G401 (cell line): ENCODE measurements at regions not wholly inside any gene's neighbourhood (a gene's known extent, or its start where the extent isn't known, plus 50 kb on each side); places are given as distances from the start of the nearest gene placed in this dataset.
A peak's percentile ranks its signal among the peaks of the same experiment; 100 is the strongest.
"Not testable (repeated sequence)": the region's sequence is repeated elsewhere in the genome, so short reads cannot be mapped to it uniquely, and the experiment has no call there.

Experiments used
- DNase-seq: peaks from one replicate; pipeline ENCODE4 v3.0.0-alpha.2; 2015; ENCODE audit warnings: low spot score
- in situ Hi-C: cut with HindIII; loops from 2 replicates; pipeline ENCODE4 v1.10.0; 2016; ENCODE audit warnings: low sequenced_read_pairs, mixed read lengths

GRCh38 chr21:34266351-34266750 lies 97.5 kb upstream of the KCNE2 start:
- DNase-seq, result no peak
- in situ Hi-C loops, result no loop called here

- no peak for DNase-seq
- in situ Hi-C loops, result no loop called here
These were observed 95.3 kb upstream of the KCNE2 start for GRCh38 chr21:34268493-34268892.

- in situ Hi-C loops, result no loop called here
- no peak for DNase-seq
These were observed 93.4 kb upstream of the KCNE2 start for GRCh38 chr21:34270411-34270810.

- in situ Hi-C loops, result no loop called here
- DNase-seq, result no peak
These were observed 92.5 kb upstream of the KCNE2 start for GRCh38 chr21:34271189-34271851.

- DNase-seq, result no peak
- in situ Hi-C loops, result no loop called here
These were observed 91.5 kb upstream of the KCNE2 start for GRCh38 chr21:34272321-34272720.

DNA sequence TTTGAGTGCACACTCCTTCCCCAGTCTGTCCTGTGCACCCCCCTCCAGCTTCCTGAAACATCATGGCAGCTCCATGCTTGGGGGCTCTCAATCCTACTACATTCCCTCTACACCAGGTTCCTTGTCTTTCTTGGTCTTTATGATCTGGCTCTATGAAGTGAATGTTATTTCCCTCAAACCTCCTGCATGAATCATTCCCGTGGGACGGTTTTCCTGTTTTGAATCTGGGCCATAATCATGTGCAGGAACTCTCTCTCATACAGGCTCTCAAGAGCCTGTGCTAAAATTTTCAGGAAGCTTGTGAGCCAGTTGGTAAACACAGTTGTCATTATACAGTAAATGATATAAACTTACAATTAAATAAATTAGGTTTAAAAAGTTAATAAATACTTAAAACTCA lies 89.8 kb upstream of the KCNE2 start:
- in situ Hi-C loops, result no loop called here

GRCh38 chr21:34276711-34277425 lies 86.9 kb upstream of the KCNE2 start:
- DNase-seq, result no peak
- in situ Hi-C loops, result no loop called here

More for the DNA sequence above, 89.8 kb upstream of the KCNE2 start:
- DNase-seq, result no peak

- DNase-seq, result no peak
These were observed 85.4 kb upstream of the KCNE2 start for GRCh38 chr21:34278451-34278850.

DNA sequence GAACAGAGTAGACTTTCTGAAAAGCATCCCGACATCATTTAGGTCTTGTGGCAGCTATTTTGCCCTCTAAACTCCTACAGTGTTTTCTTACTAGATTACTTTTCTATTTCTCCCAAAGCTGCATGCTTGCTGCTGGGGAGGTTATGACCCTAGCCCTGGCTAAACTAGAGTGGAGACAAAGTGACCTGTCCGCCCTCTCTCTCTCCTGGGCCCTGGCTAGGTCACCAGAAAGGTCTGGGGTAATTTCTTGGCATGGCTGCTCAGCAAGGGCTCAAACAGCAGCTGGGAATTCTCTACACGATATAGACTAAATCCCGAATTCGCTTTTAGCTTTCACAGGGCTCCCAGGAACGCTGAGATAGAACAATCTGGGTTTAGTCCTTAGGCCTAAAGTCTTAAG lies 84.5 kb upstream of the KCNE2 start:
- in situ Hi-C loops, result no loop called here
- DNase-seq, result no peak

More at GRCh38 chr21:34278451-34278850, 85.4 kb upstream of the KCNE2 start:
- in situ Hi-C loops, result no loop called here

- in situ Hi-C loops, result no loop called here
- no peak for DNase-seq
These were observed 83.9 kb upstream of the KCNE2 start for GRCh38 chr21:34279883-34280282.

GRCh38 chr21:34280389-34280795 lies 83.4 kb upstream of the KCNE2 start:
- peak; percentile 87 for DNase-seq
- in situ Hi-C loops, result no loop called here

GRCh38 chr21:34280959-34281358 lies 82.8 kb upstream of the KCNE2 start:
- no peak for DNase-seq
- in situ Hi-C loops, result no loop called here

- DNase-seq, result no peak
- in situ Hi-C loops, result no loop called here
These were observed 81.6 kb upstream of the KCNE2 start for GRCh38 chr21:34282223-34282622.

GRCh38 chr21:34284666-34285065 lies 79.1 kb upstream of the KCNE2 start:
- DNase-seq, result no peak
- in situ Hi-C loops, result no loop called here

GRCh38 chr21:34288042-34288441 lies 75.8 kb upstream of the KCNE2 start:
- in situ Hi-C loops, DNase-seq: not testable (repeated sequence)

GRCh38 chr21:34289856-34290255 lies 74.0 kb upstream of the KCNE2 start:
- in situ Hi-C loops, result no loop called here

DNA sequence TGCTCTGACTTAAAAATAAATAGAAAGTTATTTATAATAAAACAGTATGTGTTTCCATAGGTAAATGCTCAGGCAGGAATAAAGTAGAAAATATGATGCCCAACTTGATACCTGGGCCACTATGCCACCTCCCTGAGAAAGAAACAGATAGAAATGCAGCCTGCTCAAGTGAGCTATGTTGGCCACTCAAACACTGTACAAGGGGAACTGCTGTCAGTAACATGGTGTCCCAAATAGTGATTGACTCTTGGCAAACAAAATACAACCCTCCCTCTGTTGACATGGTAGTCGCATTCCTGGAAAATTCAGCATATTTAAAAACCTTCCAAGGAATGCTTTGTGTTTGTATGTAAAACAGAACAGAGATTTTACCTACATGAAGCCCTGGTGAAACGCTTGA lies 66.9 kb upstream of the KCNE2 start:
- no peak for DNase-seq
- in situ Hi-C loops, result no loop called here

More at GRCh38 chr21:34289856-34290255, 74.0 kb upstream of the KCNE2 start:
- no peak for DNase-seq

- in situ Hi-C loops, result no loop called here
- no peak for DNase-seq
These were observed 65.2 kb upstream of the KCNE2 start for GRCh38 chr21:34298534-34299167.

DNA sequence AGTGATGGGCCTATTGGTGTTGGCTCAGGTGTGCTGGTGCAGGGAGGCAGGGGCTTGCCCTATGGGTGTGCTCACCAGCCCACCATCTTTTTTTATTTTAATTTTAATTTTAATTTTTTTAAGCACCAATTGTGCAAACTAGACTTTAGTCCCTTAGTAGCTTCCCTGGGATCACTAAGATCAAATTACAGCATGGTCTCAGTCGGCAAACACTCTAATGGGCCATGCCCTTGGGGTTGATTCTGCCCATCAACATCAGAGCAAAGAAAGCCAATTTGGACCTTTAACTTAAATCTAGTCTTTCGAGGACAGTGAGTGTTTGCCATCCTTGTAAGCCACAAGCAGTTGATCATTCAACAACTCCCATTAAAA lies 64.7 kb upstream of the KCNE2 start:
- DNase-seq, result no peak
- in situ Hi-C loops, result no loop called here

DNA sequence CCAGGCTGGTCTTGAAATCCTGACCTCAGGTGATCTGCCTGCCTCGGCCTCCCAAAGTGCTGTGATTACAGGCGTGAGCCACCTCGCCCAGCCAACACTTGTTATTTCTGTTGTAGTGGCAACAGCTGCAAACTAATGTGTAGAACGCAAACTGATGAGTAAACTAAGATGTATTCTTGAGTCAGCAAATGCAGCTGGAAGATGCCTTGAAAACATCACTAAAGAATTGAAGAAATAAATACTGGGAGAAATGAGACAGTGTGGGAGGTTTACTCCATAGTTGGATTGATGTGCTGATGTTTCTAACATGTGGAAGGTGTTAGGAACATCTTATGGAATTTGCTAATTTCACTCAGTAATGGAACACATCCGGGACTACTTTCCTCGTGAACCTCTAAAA lies 61.3 kb upstream of the KCNE2 start:
- in situ Hi-C loops, result no loop called here
- no peak for DNase-seq
